ENCODE measurements at regions not wholly inside any gene's neighbourhood (a gene's known extent, or its start where the extent isn't known, plus 50 kb on each side); places are given as distances from the start of the nearest gene placed in this dataset.

- Histone ChIP-seq H3K27me3 (ENCODE audit: low read depth, low read length) (no peaks in the 10 kb centered on the region), H3K27ac (ENCODE audit: low read length) (no peak overlapping the region), H3K4me1 (ENCODE audit: control insufficient read depth in 1 of 2, insufficient read depth in 2 of 2, low read length in 2 of 2) (no peaks in the 10 kb centered on the region), H3K4me3 (ENCODE audit: low read depth in 1 of 2, low read length in 2 of 2) (no peak overlapping the region), H3K36me3 (ENCODE audit: control insufficient read depth in 1 of 2, insufficient read depth in 2 of 2, low read length in 2 of 2) (no peaks in the 10 kb centered on the region), H3K9me3 (ENCODE audit: control insufficient read depth in 1 of 2, low read length in 2 of 2) (peaks cover 0 to 5% of the 10 kb centered on the region in 2 donors)
These were observed 238.5 kb downstream of the GALR1 start for GRCh38 chr18:77487951-77488740.

GRCh38 chr18:77495079-77495478, 245.4 kb downstream of the GALR1 start:
- H3K4me3 ChIP-seq (ENCODE audit: low read depth in 1 of 2, low read length in 2 of 2): no peak overlapping the region
- no peak overlapping the region for H3K27ac ChIP-seq (ENCODE audit: low read length)

GRCh38 chr18:77495982-77496690, 246.5 kb downstream of the GALR1 start:
- H3K9me3 ChIP-seq (ENCODE audit: control insufficient read depth in 1 of 2, low read length in 2 of 2): no peaks in the 10 kb centered on the region

More at GRCh38 chr18:77495079-77495478, 245.4 kb downstream of the GALR1 start:
- no peaks in the 10 kb centered on the region for H3K9me3 ChIP-seq (ENCODE audit: control insufficient read depth in 1 of 2, low read length in 2 of 2)
- H3K36me3 ChIP-seq (ENCODE audit: control insufficient read depth in 1 of 2, insufficient read depth in 2 of 2, low read length in 2 of 2): no peaks in the 10 kb centered on the region
- H3K27me3 ChIP-seq (ENCODE audit: low read depth, low read length): no peaks in the 10 kb centered on the region
- H3K4me1 ChIP-seq (ENCODE audit: control insufficient read depth in 1 of 2, insufficient read depth in 2 of 2, low read length in 2 of 2): no peaks in the 10 kb centered on the region

GRCh38 chr18:77501266-77501665, 251.6 kb downstream of the GALR1 start:
- no peaks in the 10 kb centered on the region for H3K4me1 ChIP-seq (ENCODE audit: control insufficient read depth in 1 of 2, insufficient read depth in 2 of 2, low read length in 2 of 2)
- no peaks in the 10 kb centered on the region for H3K36me3 ChIP-seq (ENCODE audit: control insufficient read depth in 1 of 2, insufficient read depth in 2 of 2, low read length in 2 of 2)
- no peak overlapping the region for H3K27ac ChIP-seq (ENCODE audit: low read length)
- no peak overlapping the region for H3K4me3 ChIP-seq (ENCODE audit: low read depth in 1 of 2, low read length in 2 of 2)
- H3K9me3 ChIP-seq (ENCODE audit: control insufficient read depth in 1 of 2, low read length in 2 of 2): no peaks in the 10 kb centered on the region
- no peaks in the 10 kb centered on the region for H3K27me3 ChIP-seq (ENCODE audit: low read depth, low read length)

More at GRCh38 chr18:77495982-77496690, 246.5 kb downstream of the GALR1 start:
- Histone ChIP-seq H3K27ac (ENCODE audit: low read length) (no peak overlapping the region), H3K36me3 (ENCODE audit: control insufficient read depth in 1 of 2, insufficient read depth in 2 of 2, low read length in 2 of 2) (no peaks in the 10 kb centered on the region), H3K4me1 (ENCODE audit: control insufficient read depth in 1 of 2, insufficient read depth in 2 of 2, low read length in 2 of 2) (no peaks in the 10 kb centered on the region), H3K27me3 (ENCODE audit: low read depth, low read length) (no peaks in the 10 kb centered on the region), H3K4me3 (ENCODE audit: low read depth in 1 of 2, low read length in 2 of 2) (no peak overlapping the region)

GRCh38 chr18:77505499-77505898, 255.9 kb downstream of the GALR1 start:
- Histone ChIP-seq H3K36me3 (ENCODE audit: control insufficient read depth in 1 of 2, insufficient read depth in 2 of 2, low read length in 2 of 2) (no peaks in the 10 kb centered on the region), H3K9me3 (ENCODE audit: control insufficient read depth in 1 of 2, low read length in 2 of 2) (no peaks in the 10 kb centered on the region), H3K4me3 (ENCODE audit: low read depth in 1 of 2, low read length in 2 of 2) (no peak overlapping the region), H3K4me1 (ENCODE audit: control insufficient read depth in 1 of 2, insufficient read depth in 2 of 2, low read length in 2 of 2) (no peaks in the 10 kb centered on the region), H3K27me3 (ENCODE audit: low read depth, low read length) (no peaks in the 10 kb centered on the region), H3K27ac (ENCODE audit: low read length) (no peak overlapping the region)

- Histone ChIP-seq H3K4me1 (ENCODE audit: control insufficient read depth in 1 of 2, insufficient read depth in 2 of 2, low read length in 2 of 2) (no peaks in the 10 kb centered on the region), H3K4me3 (ENCODE audit: low read depth in 1 of 2, low read length in 2 of 2) (no peak overlapping the region), H3K27me3 (ENCODE audit: low read depth, low read length) (no peaks in the 10 kb centered on the region), H3K27ac (ENCODE audit: low read length) (no peak overlapping the region), H3K36me3 (ENCODE audit: control insufficient read depth in 1 of 2, insufficient read depth in 2 of 2, low read length in 2 of 2) (no peaks in the 10 kb centered on the region), H3K9me3 (ENCODE audit: control insufficient read depth in 1 of 2, low read length in 2 of 2) (peaks cover 0 to 2% of the 10 kb centered on the region in 2 donors)
These were observed 262.5 kb downstream of the GALR1 start for GRCh38 chr18:77512152-77512551.

- peaks cover 0 to 2% of the 10 kb centered on the region in 2 donors for H3K9me3 ChIP-seq (ENCODE audit: control insufficient read depth in 1 of 2, low read length in 2 of 2)
- H3K36me3 ChIP-seq (ENCODE audit: control insufficient read depth in 1 of 2, insufficient read depth in 2 of 2, low read length in 2 of 2): no peaks in the 10 kb centered on the region
- no peaks in the 10 kb centered on the region for H3K4me1 ChIP-seq (ENCODE audit: control insufficient read depth in 1 of 2, insufficient read depth in 2 of 2, low read length in 2 of 2)
- no peaks in the 10 kb centered on the region for H3K27me3 ChIP-seq (ENCODE audit: low read depth, low read length)
- H3K27ac ChIP-seq (ENCODE audit: low read length): no peak overlapping the region
- H3K4me3 ChIP-seq (ENCODE audit: low read depth in 1 of 2, low read length in 2 of 2): no peak overlapping the region
These were observed 268.3 kb downstream of the GALR1 start for GRCh38 chr18:77517901-77518300.

GRCh38 chr18:77520767-77521166, 271.1 kb downstream of the GALR1 start:
- no peaks in the 10 kb centered on the region for H3K4me1 ChIP-seq (ENCODE audit: control insufficient read depth in 1 of 2, insufficient read depth in 2 of 2, low read length in 2 of 2)
- no peaks in the 10 kb centered on the region for H3K9me3 ChIP-seq (ENCODE audit: control insufficient read depth in 1 of 2, low read length in 2 of 2)
- no peak overlapping the region for H3K4me3 ChIP-seq (ENCODE audit: low read depth in 1 of 2, low read length in 2 of 2)
- H3K27ac ChIP-seq (ENCODE audit: low read length): no peak overlapping the region
- no peaks in the 10 kb centered on the region for H3K27me3 ChIP-seq (ENCODE audit: low read depth, low read length)
- no peaks in the 10 kb centered on the region for H3K36me3 ChIP-seq (ENCODE audit: control insufficient read depth in 1 of 2, insufficient read depth in 2 of 2, low read length in 2 of 2)

- H3K27me3 ChIP-seq (ENCODE audit: low read depth, low read length): no peaks in the 10 kb centered on the region
- no peak overlapping the region for H3K27ac ChIP-seq (ENCODE audit: low read length)
- H3K36me3 ChIP-seq (ENCODE audit: control insufficient read depth in 1 of 2, insufficient read depth in 2 of 2, low read length in 2 of 2): no peaks in the 10 kb centered on the region
- H3K9me3 ChIP-seq (ENCODE audit: control insufficient read depth in 1 of 2, low read length in 2 of 2): no peaks in the 10 kb centered on the region
- no peak overlapping the region for H3K4me3 ChIP-seq (ENCODE audit: low read depth in 1 of 2, low read length in 2 of 2)
- H3K4me1 ChIP-seq (ENCODE audit: control insufficient read depth in 1 of 2, insufficient read depth in 2 of 2, low read length in 2 of 2): no peaks in the 10 kb centered on the region
These were observed 272.5 kb downstream of the GALR1 start for GRCh38 chr18:77522051-77522675.

GRCh38 chr18:77524909-77525308, 275.3 kb downstream of the GALR1 start:
- Histone ChIP-seq H3K9me3 (ENCODE audit: control insufficient read depth in 1 of 2, low read length in 2 of 2) (no peaks in the 10 kb centered on the region), H3K36me3 (ENCODE audit: control insufficient read depth in 1 of 2, insufficient read depth in 2 of 2, low read length in 2 of 2) (no peaks in the 10 kb centered on the region), H3K27me3 (ENCODE audit: low read depth, low read length) (no peaks in the 10 kb centered on the region), H3K27ac (ENCODE audit: low read length) (no peak overlapping the region), H3K4me3 (ENCODE audit: low read depth in 1 of 2, low read length in 2 of 2) (no peak overlapping the region), H3K4me1 (ENCODE audit: control insufficient read depth in 1 of 2, insufficient read depth in 2 of 2, low read length in 2 of 2) (no peaks in the 10 kb centered on the region)

GRCh38 chr18:77526962-77527361, 277.3 kb downstream of the GALR1 start:
- no peak overlapping the region for H3K27ac ChIP-seq (ENCODE audit: low read length)
- H3K4me3 ChIP-seq (ENCODE audit: low read depth in 1 of 2, low read length in 2 of 2): no peak overlapping the region
- no peaks in the 10 kb centered on the region for H3K27me3 ChIP-seq (ENCODE audit: low read depth, low read length)
- H3K9me3 ChIP-seq (ENCODE audit: control insufficient read depth in 1 of 2, low read length in 2 of 2): no peaks in the 10 kb centered on the region
- no peaks in the 10 kb centered on the region for H3K36me3 ChIP-seq (ENCODE audit: control insufficient read depth in 1 of 2, insufficient read depth in 2 of 2, low read length in 2 of 2)
- H3K4me1 ChIP-seq (ENCODE audit: control insufficient read depth in 1 of 2, insufficient read depth in 2 of 2, low read length in 2 of 2): no peaks in the 10 kb centered on the region
